Astrocyte of the spinal cord (primary cell): ENCODE measurements at regions not wholly inside any gene's neighbourhood (a gene's known extent, or its start where the extent isn't known, plus 50 kb on each side); places are given as distances from the start of the nearest gene placed in this dataset.

Experiments
- DNase-seq: peaks from one replicate; pipeline ENCODE4 v3.0.0; 2011; ENCODE audit warnings: low read depth, low spot score
- H3K4me3 ChIP-seq: 2 replicates; pipeline ENCODE4 v1.5.1; 2011; ENCODE audit warnings: low read depth, mild to moderate bottlenecking, low read length, moderate library complexity
- CTCF ChIP-seq: IDR thresholded peaks from 2 replicates; pipeline ENCODE4 v1.5.1; 2012; ENCODE audit warnings: low read depth, mild to moderate bottlenecking, low read length, inconsistent platforms
- in situ Hi-C: cut with HindIII; loops from 2 replicates; pipeline ENCODE4 v1.10.0; 2017; ENCODE audit warnings: low sequenced_read_pairs

GRCh38 chr9:6123416-6123815, 92.2 kb upstream of the IL33 start:
- no peak overlapping the region for H3K4me3 ChIP-seq
- no peak for DNase-seq
- in situ Hi-C loops: no loop called here
- TF ChIP-seq CTCF: no peak

GRCh38 chr9:6121707-6122106, 93.9 kb upstream of the IL33 start:
- DNase-seq: no peak
- TF ChIP-seq CTCF: no peak
- no peak overlapping the region for H3K4me3 ChIP-seq
- in situ Hi-C loops: no loop called here

GRCh38 chr9:6114424-6114823, 99.0 kb upstream of the RANBP6 start:
- no peak for DNase-seq
- no peak for TF ChIP-seq CTCF
- H3K4me3 ChIP-seq: no peak overlapping the region
- in situ Hi-C loops: no loop called here

GRCh38 chr9:6113819-6114218, 98.4 kb upstream of the RANBP6 start:
- in situ Hi-C loops: no loop called here
- DNase-seq: no peak
- H3K4me3 ChIP-seq: no peak overlapping the region
- no peak for TF ChIP-seq CTCF

GRCh38 chr9:6113312-6113711, 97.9 kb upstream of the RANBP6 start:
- no peak for TF ChIP-seq CTCF
- DNase-seq: no peak
- in situ Hi-C loops: no loop called here
- H3K4me3 ChIP-seq: no peak overlapping the region

GRCh38 chr9:6109986-6110385, 94.6 kb upstream of the RANBP6 start:
- no peak for DNase-seq
- no peak overlapping the region for H3K4me3 ChIP-seq
- in situ Hi-C loops: no loop called here
- TF ChIP-seq CTCF: no peak

- H3K4me3 ChIP-seq: no peak overlapping the region
- no peak for TF ChIP-seq CTCF
- DNase-seq: no peak
- in situ Hi-C loops: no loop called here
Observed at GRCh38 chr9:6109571-6109970, 94.1 kb upstream of the RANBP6 start.
